ENCODE measurements at regions not wholly inside any gene's neighbourhood (a gene's known extent, or its start where the extent isn't known, plus 50 kb on each side); places are given as distances from the start of the nearest gene placed in this dataset.

- DNase-seq = no peak
Measured at GRCh38 chr16:63982741-63983140, 1139.1 kb downstream of the CDH11 start.

- DNase-seq = no peak
Measured at GRCh38 chr16:63982110-63982509, 1139.8 kb downstream of the CDH11 start.

GRCh38 chr16:63981639-63982038 lies 1140.2 kb downstream of the CDH11 start:
- no peak for DNase-seq

GRCh38 chr16:63980763-63981162 lies 1141.1 kb downstream of the CDH11 start:
- DNase-seq = no peak

DNA sequence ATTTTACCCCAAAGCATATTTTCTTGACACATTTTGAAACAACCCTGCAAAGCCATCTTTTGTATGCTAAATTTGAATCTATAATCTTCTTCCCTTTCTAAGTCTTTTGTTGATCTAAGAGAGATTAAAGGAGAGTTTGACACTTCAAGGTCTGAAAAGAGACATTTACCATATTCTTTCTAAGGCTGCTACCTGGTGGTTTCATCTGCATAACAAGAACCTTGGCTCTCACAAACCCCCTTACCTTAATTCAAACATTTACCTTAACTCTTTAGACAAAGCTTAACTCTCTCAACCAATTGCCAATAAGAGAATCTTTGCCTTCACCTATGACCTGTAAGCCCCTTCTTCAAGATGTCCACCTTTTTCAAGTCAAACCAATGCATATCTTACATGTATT lies 1143.6 kb downstream of the CDH11 start:
- DNase-seq = no peak

DNA sequence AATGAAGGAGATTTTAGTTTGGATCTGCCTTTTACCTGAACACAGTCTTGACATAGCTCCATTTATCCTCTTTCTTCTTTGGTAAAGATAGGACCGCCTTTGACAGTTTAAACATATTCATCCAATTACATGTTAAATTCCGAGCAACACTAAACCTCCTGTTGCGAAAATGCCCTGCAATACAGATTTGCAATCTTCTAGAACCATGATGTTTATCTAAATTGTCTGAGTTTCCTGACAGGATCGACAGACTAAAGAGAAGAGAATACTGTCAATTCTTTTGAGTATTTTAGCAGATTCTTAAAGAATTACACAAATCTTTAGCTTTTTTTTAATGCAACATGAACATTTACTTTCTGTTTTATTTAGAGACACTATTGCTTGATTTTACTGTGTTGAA lies 1145.5 kb downstream of the CDH11 start:
- DNase-seq = no peak

DNA sequence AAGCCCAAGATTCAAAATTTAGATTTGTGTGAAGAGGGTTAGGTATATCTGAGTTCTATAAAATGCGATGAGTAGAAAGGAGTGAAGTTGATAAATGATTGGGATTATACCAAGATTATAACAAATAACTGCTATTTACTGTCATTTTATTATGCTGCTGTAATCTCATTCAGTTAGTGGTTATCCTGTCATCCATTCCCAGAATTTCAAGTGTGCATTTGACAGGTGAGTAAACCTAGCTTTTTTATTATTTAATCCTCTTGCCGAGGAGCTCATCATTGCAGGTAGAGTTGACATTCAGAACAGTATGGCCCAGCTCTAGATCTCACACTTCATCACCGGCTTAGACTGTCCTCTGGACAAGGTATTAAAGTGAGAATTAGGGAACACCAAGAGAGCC lies 1146.2 kb downstream of the CDH11 start:
- no peak for DNase-seq

GRCh38 chr16:63967966-63968365 lies 1153.9 kb downstream of the CDH11 start:
- no peak for DNase-seq

GRCh38 chr16:63960321-63960720 lies 1161.5 kb downstream of the CDH11 start:
- no peak for DNase-seq

DNA sequence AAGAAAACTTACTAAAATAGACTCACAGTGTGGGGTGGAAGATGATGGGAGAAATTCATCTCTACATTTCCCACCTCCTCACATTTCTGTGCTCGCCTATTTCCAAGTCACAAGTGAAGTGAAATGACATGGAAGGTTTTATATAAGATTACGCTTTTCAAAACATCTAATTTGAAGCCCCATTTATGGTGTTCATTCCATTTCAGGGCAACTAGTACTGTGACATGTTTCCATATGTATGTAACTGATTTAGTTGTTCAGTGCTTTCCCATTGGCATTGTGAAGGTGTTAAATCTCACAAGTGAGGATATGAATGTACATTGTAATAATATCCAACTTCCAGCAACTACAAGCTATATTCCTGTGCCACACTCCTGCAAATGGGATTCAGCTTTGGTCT lies 1174.8 kb downstream of the CDH11 start:
- no peak for DNase-seq

- DNase-seq = no peak
Measured at GRCh38 chr16:63945806-63946205, 1176.1 kb downstream of the CDH11 start.

- DNase-seq = no peak
Measured at GRCh38 chr16:63943566-63943965, 1178.3 kb downstream of the CDH11 start.

- DNase-seq = no peak
Measured at GRCh38 chr16:63938661-63939060, 1183.2 kb downstream of the CDH11 start.

DNA sequence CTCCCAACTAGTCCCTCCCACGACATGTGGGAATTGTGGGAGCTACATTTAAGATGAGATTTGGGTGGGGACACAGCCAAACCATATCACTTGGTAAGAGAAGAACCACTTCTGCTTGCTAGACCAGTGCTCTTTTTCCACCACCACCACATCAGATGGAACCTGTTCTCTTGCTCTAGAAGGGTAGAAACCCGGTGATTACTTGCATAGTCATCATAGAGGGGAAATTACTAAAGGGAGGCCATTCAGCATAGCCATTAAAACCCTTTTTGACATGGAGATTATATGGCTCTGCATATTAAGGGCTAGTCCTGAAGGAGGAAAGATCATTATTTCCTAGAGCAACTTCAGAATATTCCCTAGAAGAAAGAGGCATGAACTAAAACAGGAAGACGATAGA lies 1188.0 kb downstream of the CDH11 start:
- DNase-seq = no peak

GRCh38 chr16:63928421-63928820 lies 1193.4 kb downstream of the CDH11 start:
- no peak for DNase-seq

- no peak for DNase-seq
Measured at GRCh38 chr16:63925221-63925620, 1196.6 kb downstream of the CDH11 start.

- no peak for DNase-seq
Measured at GRCh38 chr16:63922560-63922959, 1199.3 kb downstream of the CDH11 start.

GRCh38 chr16:63921737-63922295 lies 1200.0 kb downstream of the CDH11 start:
- DNase-seq = no peak

DNA sequence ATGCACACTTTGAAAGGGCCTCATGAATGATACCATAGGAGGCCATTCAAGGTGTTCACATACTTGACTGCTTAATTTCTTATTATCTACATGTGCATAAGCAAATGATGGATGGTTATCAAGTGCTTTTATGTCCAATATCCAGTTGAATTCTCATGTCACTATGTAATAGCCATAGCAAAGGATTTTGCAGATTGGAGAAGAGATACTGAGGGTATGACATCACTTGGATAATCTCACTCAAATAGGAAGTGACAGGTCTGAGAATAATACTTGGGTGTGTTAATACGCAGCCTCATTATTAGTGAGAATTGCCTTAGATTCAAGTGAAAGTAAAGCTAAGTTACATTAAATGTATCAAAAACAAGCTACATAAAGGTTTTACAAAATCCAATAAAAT lies 1208.6 kb downstream of the CDH11 start:
- no peak for DNase-seq

DNA sequence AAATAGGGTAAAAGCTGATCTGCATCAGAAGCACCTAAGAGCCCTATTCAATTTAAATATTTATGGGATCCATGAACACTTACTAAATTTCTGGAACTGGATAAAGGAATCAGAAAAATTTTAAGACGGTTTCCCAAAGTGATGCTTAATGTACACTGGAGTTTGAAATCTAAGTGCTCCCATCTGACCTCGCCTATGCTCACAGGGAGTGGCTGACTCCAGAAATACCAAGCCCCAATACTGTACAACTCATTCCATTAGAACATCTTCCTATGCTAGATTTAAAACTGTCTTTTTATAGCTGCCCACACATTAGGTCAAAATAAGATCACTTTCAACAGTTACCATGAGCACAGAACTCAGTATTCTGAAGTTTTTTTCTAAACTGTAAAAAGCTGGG lies 1214.6 kb downstream of the CDH11 start:
- DNase-seq = no peak

DNA sequence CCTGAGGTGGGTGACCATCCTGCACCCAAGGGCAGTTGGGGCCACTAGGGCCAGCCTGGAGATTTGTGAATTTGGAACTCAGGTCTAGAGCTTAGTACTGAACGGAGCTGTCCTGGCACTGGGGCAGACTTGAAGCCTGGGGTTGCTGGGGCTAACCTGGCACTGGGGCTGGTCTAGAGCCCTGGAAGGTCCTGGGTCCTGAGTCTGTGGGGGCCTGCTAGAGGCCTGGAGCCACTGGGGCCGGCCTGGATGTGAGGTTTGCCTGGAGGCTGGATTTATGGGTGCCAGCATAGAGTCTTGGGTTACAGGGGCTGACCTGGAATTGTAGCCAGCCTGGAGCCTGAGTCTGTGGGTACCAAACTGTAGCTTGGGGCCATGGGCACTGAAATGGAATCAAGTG lies 1216.9 kb downstream of the CDH11 start:
- no peak for DNase-seq

GRCh38 chr16:63904182-63904581 lies 1217.7 kb downstream of the CDH11 start:
- no peak for DNase-seq

GRCh38 chr16:63896383-63897109 lies 1225.3 kb downstream of the CDH11 start:
- no peak for DNase-seq

DNA sequence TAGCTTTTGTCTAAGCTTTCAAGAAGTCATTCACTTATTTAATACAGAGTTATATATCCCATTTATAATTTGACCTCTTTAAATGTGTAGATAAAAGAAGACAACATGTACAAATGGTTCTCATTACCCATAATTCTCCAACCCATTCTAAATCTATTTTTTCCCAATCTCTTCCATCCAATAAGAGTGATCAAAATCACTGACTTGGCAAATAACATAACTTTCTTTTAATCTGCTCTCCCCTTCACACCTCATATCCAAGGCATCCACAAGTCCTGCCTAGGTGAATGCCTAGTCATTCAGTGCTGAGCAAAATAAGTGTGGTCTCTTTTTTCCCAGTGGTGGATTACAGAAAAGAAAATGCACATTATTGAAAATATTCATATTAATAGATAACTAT lies 1231.1 kb downstream of the CDH11 start:
- DNase-seq = no peak

DNA sequence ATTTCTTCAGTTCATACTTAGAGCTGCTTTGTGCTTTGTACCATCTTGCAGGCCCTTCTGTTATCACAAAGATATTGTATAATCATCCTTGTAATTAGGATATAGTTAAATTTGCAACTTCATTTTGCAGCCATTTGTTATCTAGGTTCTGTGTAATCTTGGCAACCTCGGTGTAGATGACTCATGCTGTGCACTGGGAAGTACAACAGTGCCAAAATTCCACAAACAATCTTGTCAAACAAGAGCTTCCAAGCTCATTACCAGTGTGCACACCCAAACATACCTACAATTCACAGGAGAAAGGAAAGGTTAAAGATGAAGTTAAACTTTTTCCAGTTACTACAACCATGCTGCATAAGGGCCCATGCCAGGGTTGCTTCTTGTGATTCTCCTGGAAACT lies 1231.8 kb downstream of the CDH11 start:
- no peak for DNase-seq

Measured in RPMI8226 (cell line).